T-helper 1 cell treated with Interleukin-12 subunit alpha and Interleukin-12 subunit beta and Interleukin-4 antibody, amounts not matched to agents 30 ng/mL and 1 ng/mL, for 36 hours (primary cell): ENCODE measurements at regions not wholly inside any gene's neighbourhood (a gene's known extent, or its start where the extent isn't known, plus 50 kb on each side); places are given as distances from the start of the nearest gene placed in this dataset.
"Not testable (repeated sequence)": the region's sequence is repeated elsewhere in the genome, so short reads cannot be mapped to it uniquely, and the experiment has no call there.

ENCODE experiments used
- intact Hi-C: fragments of 100-400 bp; cut with micrococcal nuclease; formaldehyde crosslinking; loops from one replicate; pipeline ENCODE4 v1.15.1; 2024

GRCh38 chr11:119586181-119586580 is 142.8 kb downstream of the NECTIN1 start:
- intact Hi-C loops: no loop called here

GRCh38 chr11:119585043-119585781 is 143.8 kb downstream of the NECTIN1 start:
- intact Hi-C loops: no loop called here

DNA sequence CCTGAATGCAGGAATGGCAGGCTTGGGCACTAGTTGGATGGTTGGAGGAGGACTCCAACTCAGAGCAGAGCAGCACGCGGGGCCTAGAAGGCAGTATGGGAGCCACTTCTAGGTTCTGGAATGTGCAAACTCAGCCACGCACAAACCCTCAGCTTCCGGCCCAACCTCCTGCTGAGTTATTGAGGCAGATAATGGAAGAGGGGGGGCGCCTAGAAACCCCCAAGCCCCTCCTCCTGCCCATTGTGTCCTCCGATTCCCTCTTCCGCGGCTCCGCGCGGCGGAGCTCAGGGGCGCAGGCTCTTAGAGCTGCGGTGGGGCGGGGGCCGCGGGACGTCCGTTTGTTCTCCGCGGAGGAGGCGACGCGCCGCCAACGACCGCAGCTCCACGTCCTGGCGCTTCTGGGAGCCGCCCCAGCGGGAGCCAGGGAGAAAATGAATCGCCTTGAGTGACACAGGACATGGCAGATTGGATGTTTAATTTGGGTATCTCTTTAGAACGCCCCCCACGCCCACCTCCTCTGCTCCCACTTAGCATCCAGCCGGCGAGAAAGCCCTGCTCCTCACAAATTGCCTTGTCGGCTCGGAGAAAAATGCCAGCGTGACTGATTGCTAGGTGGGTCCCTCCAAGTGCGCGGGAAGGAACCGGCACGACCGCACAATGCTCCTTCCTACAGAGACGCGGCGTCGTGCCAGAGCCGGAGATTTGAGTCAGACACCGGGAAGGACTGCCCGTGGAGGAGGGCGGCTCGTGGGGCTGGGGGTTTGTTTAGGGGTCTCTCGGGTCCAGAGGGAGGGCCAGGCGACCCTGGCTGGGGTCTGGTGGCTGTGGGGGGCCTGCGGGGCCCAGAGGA is 144.6 kb downstream of the NECTIN1 start:
- intact Hi-C loops: no loop called here

- intact Hi-C loops: no loop called here
Observed at GRCh38 chr11:119583585-119583984, 145.4 kb downstream of the NECTIN1 start.

GRCh38 chr11:119581396-119581795 is 147.6 kb downstream of the NECTIN1 start:
- intact Hi-C loops: not testable (repeated sequence)

DNA sequence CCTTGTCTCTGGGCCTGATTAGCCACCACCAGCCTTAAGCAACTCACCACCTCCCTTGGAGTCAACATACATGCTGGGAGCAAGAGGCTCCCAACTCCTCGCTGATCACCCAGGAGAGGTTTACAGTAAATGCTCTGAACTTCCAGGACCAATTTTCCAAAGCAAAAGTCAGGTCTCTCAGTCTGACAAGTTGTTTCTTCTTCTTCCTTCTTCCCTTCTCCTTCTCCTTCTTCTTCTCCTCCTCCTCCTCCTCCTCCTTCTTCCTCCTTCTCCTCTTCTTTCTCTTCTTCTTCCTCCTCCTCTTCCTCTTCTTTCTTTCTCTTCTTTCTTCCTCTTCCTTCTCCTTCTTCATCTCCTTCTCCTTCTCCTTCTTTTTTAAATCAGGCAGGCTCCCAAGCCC is 148.2 kb downstream of the NECTIN1 start:
- intact Hi-C loops: no loop called here

DNA sequence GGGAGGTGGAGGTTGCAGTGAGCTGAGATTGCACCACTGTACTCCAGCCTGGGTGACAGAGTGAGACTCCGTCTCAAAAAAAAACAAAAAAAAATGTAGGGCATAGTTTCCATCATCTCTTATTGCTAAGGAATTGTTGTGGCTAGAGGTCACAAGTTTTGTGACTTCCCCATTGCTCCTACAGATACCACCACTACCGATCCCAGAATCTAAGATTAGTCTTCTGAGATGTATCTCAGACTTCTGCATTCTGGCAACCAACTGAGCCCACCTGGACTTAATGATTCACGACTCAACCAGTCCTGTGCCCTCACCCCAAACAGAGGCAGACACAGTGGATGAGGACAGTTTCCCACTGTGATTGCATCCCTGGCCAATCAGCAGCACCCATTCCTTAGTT is 148.9 kb downstream of the NECTIN1 start:
- intact Hi-C loops: no loop called here

DNA sequence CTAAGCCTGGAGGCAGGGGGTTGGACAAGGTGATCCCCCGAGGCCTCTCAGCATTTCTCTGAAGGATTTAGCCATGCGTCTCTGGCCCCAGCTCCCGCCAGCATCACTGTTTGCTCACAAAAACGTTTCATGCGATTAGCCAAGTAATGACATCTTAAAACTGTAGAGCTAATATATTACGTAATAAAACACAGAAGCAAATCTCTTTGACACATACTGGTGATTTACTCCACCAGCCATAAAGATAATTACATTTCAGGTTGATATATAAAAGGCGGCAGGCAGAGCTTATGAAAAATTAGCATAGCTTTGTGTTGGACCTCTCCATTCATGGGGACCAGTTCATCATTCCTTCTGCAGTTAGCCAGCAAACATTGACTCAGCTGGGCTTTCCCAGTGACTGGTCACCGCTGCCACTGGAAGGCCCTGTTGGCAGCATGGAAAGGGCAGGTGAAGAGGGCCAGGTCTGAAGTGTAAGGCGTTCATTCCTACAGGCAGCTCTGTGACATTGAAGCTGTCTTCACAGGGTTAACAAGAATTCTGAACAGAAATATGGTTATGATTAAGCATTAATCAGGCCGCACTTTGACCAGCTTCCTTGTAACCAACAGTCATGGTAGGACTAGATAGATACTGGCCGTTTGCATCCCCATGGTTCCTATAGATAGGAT is 150.3 kb downstream of the NECTIN1 start:
- intact Hi-C loops: no loop called here

DNA sequence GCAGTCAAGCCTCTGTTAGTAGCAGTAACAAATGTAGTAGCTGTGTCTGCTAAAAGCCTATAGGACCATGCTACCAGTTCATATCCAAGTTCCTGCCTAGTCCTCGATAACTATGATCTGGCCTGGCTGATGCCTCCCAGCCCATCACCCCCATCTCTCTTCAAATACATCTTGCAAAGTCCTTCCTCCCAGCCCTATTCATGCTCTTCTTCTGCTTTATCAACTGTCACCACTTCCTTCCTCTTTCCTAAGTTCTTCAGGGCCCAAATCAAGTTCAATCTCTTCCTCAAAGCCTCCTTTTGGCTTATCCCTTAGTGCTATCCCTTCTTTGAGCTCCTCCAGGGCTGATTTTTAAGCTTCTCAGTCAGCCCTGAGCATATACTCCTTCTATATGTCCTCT is 150.9 kb upstream of the THY1 start:
- intact Hi-C loops: no loop called here

DNA sequence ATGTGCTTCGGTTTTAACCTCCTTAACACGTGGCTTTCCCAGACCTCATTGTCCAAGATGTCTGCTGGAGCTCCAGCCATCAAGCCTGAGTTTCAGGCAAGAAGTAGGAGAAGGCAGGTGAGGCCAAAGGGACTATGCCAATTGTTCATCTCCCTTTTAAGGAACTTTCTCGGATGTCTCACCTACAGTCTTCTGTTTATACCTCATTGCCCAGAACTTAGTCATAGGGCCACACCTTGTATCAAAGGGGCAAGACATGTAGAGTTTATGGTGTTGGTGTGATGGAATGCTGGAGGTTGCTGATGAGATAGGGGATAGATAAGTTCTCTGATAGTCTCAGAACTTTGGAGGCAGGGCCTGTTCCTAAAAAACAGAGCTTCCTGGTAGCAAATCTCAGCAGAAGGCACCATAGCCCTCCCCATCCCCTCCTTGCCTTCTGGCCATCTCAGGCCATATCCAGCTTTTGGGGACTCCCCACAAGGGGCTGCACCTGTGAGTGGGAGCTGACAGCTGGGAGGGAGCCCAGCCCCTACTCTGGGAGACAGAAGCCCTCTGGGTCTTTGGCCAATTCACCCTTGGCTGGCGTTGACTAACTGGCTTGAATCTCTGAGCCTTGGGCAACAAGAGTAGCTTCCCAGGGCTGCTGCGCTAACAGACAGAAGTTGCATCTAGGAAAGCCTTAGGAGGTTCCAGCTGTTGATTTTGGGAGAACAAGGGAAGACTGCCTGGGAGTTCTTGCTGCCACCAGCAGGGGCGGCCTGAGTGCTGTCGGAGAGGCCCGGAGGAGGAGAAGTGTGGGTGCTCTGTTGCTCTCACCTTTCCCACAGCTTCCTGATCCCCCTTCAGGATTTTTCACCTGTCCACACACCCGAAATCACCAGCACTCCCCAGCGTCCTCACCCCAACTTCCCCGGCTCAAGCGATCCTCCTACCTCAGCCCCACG is 149.8 kb upstream of the THY1 start:
- intact Hi-C loops: no loop called here

- intact Hi-C loops: no loop called here
Observed at GRCh38 chr11:119571311-119571710, 148.3 kb upstream of the THY1 start.

DNA sequence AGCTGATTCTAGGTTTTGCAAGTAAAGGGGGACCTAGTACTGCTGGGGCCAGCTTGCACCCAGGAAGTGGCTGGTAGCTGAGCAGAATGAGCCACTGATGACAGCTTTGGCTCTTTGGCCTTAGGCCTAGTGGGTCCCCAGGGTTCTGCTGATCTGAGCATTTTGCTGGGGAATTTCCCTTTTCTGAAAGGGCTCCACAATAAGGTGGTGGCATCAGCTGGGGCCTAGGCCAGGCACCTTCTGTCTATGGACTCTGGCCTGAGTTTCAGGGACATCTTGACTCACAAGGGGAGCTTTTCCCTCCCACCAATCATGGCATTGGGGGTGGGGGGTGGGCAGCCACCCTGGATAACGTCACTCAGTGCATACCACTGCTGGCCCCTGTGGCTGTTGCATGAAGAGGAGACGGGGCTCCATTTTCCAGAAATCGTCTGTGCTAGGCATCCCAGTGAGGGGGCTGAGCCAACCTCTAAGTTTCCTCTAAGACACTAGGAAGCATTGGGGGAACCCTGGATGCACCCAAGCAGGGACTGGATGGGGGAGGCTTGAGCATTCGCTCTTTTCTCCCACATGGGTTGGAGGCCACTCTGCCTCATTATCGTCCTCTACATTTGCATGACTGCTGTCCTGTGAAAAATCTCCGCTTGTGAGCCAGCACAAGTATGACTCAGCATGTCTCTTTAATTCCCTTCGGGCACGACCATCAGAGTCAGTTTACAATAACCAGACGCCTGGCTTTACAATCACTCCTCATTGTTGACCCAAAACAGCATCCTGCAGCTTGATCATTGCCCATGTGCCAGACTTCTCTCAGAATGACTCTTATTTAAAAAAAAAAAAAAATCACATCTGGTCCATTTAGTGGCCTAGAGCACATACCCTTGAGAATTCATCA is 145.0 kb upstream of the THY1 start:
- intact Hi-C loops: no loop called here

DNA sequence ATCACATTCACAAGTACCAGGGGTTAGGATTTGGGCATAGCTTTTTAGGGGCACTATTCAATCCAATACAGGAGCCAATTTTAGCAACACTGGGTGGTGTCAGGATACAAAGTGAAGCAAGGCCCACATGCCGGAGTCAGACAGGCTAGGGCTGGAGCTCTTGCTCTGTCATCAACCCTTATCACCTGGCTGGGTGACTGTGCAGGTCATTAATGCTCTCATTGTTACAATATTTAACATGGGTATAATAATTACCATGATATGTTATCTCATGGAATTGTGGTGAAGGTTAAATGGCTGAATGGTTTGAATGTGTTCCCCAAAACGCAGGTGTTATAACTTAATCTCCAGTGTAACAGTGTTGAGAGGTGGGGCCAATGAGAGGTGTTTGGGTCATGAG is 143.3 kb upstream of the THY1 start:
- intact Hi-C loops: no loop called here

DNA sequence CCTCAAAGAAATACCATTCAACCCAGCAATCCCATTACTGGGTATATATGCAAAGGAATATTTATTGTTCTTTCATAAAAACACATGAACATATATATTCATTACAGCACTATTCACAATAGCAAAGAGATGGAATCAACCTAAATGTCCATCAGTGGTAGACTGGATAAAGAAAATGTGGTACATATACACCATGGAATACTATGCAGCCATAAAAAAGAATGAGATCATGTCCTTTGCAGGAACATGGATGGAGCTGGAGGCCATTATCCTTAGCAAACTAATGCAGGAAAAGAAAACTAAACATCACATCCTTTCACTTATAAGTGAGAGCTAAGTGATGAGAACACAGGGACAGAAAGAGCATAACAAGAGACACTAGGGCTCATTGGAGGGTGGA is 142.7 kb upstream of the THY1 start:
- intact Hi-C loops: not testable (repeated sequence)

DNA sequence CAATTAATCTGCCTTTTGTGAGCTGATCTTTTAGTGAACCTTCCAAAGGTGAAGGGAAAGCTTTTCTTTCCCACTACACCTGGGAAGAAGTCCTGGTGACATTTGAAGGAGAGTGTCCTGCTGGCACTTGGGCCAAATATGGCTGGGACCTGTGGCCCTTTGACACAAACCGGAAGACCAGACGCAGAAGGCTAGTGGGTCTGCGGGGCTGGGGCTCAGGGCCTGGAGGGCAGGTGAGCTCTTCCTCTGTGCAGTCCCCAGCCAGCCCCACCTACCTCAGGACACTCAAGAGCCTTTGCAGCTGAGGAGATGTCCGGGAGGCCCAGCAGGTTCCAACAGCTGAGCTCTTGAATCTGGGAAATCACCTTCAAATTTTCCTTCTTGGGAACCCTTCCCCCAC is 138.0 kb upstream of the THY1 start:
- intact Hi-C loops: no loop called here

DNA sequence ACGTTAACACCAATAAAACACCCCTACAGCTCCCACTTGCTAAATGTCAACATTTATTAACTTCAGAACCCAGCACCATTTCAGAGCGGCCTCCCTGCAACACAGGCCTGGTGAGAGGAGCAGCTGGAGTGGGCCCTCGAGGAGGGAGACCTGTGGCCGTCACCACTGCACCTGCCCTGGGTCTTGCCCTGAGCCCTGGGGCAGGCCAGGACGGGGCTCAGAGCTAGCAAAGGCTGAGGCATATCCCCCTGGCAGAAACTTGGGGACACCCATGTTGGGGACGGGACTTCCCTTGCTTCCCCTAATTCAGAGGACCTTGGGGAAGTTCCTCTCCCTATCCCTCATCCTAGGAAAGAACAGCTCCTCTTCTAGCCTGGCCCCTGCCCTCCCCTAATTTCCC is 137.3 kb upstream of the THY1 start:
- intact Hi-C loops: no loop called here

DNA sequence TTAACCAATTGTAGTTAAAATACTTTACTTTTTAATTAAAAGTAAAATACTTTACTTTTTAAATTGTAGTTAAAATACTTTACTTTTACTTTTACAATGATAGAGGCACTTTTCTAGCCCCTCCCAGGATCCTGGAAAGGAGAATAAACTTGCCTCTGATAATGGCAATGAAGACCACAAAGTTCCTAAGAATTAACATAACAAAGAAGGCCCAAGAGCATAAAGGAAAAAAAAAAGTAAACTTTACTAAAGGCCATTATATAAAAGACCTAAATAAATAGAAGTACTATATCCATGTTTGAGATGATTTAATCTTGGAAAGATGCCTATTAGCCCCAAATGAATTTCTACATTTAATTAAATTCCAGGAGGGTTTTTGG is 129.1 kb upstream of the THY1 start:
- intact Hi-C loops: no loop called here

DNA sequence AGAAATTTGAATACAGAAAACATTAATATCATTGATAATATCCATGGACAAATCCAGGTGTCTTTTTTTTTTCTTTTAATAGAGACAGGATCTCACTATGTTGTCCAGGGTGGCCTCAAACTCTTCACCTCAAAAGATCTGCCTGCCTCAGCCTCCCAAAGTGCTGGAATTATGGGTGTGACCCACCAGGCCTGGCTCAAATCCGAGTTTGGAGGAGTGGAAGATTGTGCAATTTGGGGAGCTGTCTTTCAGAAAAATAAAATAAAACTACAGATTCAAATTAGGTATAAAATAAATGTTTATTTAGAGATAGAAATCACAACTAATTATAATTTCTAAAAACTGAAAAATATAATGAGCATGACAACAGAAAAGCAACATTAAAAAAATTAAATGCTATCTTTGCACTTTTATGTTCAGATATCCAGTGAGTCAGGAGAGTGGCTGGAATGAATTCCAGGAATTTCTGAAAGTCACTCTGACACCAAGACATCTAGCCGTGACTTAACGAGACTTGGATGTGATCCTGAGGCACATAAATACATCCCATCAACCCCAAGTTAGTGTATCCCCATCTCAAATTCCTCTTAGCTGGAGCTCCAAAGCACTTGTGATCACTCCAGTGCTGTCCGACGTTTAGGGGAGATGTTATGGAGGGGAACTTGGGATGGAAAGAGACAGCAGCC is 128.6 kb upstream of the THY1 start:
- intact Hi-C loops: no loop called here

DNA sequence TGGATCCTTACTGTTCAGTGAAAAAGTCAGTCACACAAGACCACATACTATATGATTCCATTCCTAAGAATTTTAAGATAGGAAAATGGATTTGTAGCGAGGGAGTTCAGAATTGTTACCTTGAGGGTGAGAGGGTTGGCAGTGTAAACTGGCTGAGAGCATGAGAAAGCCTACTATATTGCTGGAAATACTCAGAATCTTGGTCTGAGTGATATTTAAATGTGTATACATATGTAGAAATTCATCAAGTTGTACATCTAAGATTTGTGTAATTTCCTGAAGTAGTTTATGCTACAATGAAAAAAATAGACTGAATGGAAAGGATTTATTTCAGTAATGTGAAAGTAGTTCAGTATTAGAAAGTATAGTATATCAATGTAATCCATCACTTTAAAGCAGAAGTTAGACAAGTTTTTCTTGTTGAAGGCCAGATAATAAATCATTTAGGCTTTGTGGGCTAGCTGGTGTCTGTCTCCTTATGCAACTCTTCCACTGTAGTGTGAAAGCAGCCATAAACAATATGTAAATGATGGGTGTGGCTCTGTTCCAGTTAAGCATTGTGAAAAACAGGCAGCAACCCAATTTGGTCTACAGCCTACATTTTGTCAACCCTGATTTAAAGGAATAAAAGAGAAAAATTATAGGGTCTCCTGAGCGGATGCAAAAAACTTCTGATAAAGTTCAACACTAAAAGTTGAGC is 127.2 kb upstream of the THY1 start:
- intact Hi-C loops: no loop called here
